GM19043 (cell line): ENCODE measurements at regions not wholly inside any gene's neighbourhood (a gene's known extent, or its start where the extent isn't known, plus 50 kb on each side); places are given as distances from the start of the nearest gene placed in this dataset.
"Not testable (repeated sequence)": the region's sequence is repeated elsewhere in the genome, so short reads cannot be mapped to it uniquely, and the experiment has no call there.

Source experiments
- ATAC-seq: cut with Tn5 transposase; IDR thresholded peaks from one replicate; pipeline ENCODE4 v1.9.1; 2021; ENCODE audit warnings: low read depth; ENCODE audit not compliant: unreplicated experiment

DNA sequence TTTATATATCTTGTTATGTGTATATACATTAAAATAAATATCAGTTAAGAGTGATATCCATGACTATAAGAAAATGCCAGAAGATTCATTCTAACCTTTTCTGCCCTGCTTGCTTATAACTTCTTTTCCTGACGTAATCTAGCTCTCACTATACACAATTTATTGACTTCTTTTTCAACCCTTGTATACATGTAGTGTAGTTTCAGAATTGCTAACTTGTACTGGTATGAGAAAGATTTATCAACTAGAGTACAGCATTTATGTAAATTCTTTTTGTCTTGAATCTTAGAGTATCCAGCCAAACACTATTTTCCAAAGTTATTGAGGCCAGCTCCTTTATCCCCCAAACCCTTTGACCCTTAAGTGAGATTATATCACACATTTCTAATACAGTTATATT, 798.0 kb upstream of the RAB6C start:
- no peak for ATAC-seq

DNA sequence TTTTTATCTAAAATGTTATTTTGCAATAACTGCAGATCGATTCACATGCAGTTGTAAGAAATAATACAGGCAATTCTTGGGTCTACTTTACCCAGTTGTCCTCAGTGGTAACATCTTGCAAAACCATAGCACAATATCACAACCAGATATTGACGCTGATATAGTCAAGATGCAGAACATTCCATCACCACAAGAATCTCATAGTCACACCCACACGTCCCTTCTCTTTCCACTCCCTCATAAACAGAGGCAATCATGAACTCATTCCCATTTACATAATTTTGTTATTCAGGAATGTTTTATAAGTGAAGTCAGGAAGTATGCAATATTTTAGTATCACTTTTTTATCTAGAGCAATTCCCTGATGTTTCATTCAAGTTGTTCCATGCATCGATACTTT, 797.5 kb upstream of the RAB6C start:
- no peak for ATAC-seq

DNA sequence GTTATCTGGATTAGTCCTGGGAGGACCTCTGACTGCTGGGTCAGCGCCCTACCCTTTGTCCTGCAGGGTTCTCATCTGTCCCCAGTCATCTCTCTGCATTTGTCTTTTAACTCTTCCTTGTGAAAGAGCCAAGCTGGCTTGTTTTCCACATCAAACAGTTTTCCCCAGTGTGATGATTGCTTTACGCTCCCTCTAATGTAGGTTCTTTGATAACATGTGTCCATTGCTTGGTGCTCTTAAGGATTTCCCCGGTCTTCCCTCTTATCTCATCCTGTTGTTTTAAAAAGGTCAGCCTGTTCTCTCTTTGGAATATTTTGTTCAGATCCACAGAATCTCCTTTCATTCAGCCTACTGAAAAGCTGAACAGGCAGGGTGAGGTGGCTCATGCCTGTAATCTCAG, 792.1 kb upstream of the RAB6C start:
- no peak for ATAC-seq

DNA sequence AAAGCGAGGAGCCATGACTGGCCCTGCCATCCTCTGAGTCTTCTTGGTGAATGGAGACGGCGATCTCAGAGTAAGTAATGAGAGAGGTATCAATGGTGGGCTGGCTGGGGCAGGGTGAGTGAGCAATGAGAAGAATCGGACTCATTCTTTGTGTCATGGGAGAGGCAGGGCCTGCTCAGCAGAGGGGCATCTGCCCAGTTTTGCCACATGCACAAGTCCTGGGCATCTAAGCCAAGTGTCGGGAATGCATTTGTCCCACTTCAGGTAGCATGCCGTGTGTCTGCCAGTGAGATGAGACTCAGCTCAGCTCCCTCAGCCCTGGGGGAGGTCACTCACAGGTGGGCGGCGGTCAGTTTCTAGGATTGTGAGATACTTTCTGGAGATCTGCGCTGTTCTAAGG, 791.0 kb upstream of the RAB6C start:
- ATAC-seq = no peak

DNA sequence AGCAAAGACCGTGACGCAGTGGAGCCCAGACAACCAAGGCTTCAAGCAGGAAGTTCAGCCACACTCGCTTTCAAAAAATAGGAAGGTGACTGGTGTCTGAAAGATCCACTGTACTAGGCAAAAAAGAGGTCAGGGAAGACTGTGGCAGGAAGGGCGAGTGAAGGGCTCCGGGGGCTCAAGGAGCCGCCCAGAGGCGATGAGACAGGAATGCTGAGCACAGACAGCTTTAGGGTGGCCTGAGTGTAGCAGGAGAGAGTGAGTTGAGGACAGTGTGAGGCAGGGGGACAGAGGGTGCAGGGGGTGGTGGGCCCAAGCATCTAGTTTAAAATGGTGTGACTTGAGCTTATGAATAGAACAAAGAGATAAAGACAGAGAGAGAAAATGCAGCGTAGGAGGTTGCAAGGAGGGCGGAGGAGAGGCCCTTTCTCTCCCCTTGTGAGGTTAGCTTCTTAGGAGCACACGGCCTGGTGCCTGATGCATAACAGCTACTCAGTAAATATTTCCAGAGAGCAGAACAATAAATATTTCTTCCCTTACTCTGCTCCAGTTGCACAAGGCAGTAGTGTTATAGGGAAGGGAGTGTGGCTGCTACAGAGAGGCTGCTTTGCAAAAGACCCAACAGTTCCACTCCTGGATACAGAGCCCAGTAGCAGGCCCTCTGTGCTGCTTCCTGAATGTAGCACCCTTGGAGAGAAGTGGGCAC, 789.7 kb upstream of the RAB6C start:
- no peak for ATAC-seq

DNA sequence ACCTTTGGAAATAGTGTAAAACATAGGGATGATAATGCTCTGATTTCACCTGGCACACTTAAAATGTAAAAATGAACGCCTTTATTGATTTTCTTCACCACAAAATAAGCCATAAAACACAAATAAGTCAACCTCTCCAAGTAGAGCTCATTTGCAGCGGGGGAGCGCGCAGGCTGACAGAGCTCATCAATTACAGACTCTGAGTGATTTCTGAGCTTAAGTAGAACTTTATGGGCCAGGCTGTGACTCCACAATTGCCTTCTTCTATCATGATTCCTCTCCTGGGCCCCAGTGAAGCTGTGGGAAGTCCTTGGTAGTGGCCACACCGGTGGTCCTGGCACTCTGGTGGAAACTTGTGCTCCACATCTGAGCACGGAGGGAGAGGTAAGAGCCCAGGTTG, 789.0 kb upstream of the RAB6C start:
- no peak for ATAC-seq

DNA sequence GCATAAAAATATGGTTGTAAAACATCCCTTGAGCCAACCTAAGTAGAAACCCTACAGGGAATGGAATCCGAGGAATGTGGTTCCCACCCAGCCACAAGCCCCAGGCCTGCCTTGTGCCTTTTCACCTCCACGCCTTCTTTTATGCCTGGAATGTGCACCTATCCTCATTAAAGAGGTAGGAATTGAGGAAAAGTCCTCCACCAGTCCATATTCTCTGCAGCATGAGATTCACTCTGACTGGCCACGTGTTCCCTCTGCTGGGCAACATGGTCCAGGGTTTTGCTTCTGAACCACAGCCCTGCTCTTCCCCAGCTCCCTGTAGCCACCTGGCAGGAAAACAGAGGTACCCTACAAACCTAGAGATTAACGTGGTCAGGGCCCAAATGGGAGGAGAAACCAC, 787.9 kb upstream of the RAB6C start:
- ATAC-seq = no peak

DNA sequence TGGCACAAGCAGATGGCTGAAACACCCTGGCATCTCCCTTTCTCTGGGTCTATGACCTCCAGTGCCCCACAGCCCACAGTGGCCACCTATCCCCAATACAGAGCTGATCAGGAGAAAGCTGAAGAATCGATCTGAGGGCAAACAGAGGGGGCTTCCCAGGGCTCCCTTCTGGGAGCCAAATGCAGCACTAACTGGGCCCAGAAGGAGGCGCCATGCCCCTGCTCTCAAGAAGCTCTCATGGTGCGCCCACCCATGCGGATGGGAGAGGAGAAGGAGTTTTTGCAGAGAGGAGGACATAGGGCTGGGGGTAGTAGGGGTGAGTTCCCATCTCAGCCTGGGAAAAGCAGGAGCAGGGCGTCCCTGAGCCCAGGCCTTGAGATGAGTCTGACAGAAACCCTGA, 787.3 kb upstream of the RAB6C start:
- no peak for ATAC-seq

DNA sequence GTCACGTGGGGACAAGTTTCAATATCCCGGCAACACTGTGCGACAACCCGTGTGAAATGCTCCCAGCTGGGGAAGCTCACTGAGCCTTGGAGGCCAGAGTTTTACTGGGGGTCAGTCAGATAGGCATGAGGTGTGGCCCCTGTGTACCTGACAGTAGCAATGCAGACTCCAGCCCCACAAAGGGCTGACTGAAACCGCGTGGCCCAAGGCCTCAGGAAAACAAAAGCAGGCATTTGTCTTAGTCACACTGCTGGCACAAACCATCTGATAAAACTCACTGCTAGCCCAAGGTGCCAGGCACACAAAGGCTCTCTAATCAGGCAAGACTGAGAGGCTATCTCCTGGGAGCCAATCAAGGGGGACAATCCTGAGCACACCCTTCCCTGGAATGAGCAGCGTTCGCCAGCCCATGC, 786.6 kb upstream of the RAB6C start:
- ATAC-seq = no peak

DNA sequence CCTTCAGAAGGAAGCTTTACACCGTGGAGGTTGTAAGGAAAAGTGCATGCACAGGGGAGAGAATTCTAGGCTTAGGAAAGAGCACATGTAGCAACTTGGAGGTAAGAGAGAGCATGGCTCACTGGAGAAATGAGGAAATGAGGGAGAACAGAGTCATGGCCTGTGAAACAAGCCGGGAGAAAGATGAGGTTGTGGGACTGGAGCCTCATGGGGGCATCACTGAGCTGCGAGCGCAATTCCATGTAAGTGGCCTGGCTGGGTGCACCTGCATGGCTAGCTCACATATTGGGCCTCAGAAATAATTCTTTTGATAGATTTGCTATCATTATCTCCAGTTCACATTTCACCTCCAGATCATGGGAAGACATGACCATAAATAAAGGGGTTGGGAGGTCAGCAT, 785.5 kb upstream of the RAB6C start:
- no peak for ATAC-seq

DNA sequence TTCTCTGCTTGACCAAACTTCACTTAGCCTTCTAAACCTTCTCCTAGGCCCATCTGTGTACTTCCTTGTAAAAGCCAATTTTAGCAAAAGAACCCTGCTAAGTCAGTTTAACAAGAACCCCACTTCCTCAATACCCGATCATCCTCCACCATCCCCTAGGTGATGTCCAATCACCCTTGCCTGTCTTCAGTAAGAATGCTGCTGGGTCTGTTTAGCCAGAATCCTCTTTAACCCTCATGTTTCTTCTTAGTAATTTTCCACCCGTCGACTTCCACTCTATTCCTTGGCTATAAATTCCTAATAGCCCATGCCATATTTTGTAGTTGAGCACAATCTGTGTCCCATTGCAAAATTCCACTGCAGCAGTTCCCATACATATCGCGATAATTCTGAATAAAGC, 780.0 kb upstream of the RAB6C start:
- no peak for ATAC-seq

DNA sequence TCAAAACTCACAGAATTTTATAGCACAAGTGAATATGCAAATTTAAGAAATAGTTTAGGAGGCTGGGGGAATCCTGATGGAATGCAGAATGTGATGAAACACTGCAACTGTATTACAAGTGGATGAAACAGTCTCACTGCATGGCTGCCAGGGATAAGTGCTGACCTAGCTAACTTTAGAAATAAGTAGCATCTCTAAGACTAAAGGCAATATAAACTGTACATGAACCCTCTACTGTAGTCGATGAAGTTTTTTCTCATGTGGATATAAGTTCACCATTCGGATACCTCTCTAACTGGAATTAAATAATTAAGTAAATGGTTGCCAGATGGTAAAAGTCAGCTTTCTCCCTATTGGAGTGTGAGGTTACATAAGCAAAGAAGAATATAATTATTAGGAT, 777.8 kb upstream of the RAB6C start:
- ATAC-seq = no peak

DNA sequence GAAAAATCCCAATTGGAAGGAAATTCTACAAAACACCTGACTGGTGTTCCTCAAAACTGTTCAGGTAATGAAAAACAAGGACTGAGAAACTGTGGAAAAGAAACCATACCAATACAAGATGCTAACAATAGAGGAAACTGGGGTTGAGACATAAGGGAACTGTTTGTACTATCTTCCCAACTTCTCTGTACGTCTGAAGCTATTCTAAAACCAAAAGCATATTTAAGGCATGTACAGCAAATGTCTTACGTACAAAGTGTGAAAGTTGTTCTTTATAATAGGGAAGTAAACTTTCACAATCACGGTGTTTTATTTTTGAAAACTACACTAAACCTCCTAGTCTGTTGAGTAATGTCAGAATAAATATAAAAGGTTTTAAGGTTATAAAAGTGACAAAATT, 776.1 kb upstream of the RAB6C start:
- ATAC-seq = no peak

DNA sequence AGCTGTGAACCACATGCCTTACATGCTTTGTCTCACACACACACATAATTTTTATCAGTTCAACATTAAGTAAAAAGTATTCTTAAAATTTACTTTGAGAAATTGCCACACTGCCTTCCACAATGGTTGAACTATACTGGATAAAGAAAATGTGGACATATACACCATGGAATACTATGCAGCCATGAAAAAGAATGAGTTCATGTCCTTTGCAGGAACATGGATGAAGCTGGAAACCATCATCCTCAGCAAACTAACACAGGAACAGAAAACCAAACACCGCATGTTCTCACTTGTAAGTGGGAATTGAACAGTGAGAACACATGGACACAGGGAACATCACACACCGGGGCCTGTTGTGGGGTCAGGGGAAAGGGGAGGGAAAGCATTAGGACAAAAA, 774.9 kb upstream of the RAB6C start:
- not testable (repeated sequence) for ATAC-seq

DNA sequence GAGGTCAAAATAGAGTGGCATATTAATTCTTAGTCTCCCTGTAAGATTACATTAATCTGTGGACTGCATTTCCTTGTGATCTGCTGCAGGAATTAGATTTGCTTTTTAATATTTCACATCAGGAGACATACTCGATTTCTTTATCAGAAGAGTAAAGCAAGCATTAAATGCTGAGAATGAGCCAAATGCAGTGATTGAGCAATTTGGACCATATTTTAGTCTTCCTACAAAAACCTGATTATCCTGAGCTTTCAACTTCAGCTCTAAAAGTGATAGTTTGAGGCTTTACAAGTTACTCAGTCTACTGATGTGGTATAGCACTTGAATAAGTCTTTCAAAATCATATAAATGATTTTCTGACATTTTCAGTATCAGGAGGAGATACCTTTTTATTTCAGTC, 774.3 kb upstream of the RAB6C start:
- no peak for ATAC-seq

DNA sequence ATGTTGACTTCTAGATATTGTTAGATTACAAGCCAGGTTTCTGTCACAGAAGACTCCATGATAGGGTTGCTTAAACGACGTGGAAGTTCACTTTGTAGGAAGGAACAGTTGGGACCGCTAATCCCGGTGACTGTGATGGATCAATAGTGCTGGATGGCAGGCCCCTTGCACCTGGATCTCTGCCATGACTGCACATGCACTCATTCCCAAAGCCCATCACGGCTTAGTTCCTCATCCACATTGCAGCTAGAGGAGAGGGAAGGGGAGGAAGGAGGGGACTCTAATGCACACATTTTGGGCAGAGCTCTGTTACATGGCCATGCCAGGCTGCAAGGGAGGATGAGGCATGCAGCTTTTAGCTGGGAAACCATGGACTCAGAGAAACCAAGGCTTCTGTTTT, 773.7 kb upstream of the RAB6C start:
- ATAC-seq = no peak

DNA sequence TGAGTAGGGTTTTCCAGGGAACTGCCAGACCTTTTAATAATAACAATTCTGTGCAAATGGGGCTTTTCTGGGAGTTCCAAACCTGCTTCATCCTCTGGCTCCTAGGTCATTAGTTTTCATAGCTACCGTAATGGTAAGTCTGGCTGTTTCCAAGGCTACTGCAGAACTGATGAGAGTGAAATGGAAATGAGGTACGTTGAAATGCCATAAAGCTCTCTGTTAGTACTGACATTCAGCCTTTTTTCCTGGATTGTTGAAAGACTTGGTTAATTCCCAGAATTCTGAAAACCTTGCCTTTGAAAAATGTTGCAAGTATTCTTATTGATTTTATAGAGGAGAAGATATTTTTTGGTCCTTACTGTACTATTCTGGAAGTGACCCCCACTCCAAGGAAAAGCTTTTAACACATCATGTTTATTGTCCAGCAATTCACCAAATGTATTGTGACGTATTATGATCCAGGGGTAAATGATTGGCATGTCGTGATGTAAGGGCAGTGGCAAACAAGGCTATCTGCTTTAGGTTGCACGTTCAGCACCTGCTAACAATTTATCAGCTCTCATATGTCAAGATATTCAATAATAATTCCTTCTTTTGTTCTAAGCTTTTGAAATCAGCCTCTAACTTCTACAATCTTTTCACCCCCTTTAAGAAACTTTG, 767.0 kb upstream of the RAB6C start:
- ATAC-seq = no peak

DNA sequence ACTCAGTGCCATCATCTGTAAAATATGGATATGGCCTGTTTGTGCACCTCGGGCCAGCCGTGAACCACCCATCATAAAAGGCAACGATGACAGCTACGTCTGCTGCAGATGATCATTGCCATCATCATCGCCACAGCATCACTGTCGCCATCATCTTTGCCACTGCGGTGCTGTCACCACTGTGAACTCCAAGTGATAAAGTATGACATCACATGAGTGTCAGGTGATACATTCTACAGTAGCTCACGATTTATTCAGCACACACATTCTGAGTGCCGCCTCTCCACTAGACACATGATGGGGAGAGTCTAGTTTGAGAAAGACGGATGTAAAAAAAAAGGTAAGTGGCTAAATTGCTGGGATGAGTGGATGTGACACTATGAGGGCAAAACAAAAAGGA, 755.4 kb upstream of the RAB6C start:
- no peak for ATAC-seq

DNA sequence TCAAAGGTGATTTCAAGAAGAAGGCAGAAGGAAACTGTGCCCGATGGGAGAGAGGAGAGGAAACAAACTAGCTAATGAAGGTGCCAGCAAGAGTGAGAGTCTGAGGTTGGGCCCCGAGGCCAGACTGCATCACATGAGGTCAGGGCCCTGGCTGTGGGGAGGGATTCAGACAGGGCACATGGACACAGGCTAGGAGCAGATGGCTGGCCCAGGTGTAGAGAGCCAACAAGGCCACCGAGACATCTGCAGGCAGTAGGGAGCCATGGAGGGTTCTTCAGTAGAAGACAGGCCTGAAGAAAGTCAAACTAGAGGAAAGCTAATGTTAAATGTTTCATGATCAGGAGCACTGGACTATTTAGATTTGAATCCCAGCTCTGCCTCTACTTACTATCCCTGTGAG, 755.0 kb upstream of the RAB6C start:
- no peak for ATAC-seq

DNA sequence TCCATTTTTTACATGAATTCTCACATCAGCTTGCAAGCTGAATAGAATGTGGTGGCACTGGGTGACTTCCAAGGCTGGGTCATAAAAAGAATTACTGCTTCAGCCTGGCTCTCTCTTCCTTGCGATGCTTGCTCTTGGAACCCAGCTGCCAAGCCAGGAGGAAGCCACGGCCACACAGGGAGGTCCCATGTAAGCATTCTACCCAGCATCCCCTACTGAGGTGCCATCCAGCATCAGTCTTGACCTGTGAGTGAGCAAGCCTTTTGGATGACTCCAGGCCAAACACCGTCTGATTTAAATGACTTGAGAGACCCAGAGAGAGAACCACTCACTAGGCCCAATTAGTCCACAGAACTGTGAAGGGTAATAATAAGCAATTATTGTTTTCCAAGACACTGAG, 750.3 kb upstream of the RAB6C start:
- ATAC-seq = no peak

DNA sequence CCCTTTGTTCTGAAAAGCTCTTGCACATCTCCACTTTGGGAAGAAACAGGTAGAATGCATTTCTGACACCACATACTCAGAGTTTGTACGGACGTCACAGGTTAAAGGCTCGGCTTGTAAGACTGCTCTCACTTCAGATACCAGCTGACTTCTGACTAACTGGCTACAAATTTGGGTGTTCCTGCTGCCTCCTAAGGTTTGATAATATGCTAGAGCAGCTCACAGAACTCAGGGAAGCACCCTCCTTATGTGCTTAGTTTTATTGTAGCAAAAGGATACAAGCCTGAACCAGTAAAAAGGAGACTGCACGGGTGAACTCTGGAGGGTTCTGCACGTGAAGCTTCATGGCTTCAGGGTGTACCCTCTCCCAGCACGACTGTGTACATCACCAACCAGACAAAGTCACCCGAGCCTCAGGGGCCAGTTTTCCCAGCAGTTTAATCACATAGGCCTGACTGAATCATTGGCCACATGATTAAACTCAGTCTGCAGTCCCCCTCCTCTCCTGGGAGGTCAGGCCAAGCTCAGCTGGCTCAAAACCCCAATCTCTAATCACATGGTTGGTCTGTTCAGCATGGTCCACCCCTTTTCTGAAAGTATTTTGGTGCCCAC, 749.5 kb upstream of the RAB6C start:
- no peak for ATAC-seq

DNA sequence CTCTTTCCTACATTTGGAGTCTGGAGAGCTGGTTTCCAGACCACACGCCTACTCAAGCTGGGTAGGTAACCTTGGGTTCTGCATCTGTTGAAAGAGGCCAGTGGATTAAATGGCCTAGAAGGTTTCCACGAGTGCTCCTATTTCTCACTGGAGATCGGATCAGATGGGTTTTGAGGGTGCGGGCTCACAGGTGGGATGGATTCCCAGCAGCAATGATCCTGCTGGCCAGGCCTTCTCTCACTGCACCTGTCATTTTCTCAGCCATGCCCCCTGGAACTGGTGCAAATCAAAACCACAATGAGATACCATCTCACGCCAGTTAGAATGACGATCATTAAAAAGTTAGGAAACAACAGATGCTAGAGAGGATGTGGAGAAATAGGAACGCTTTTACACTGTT, 747.5 kb upstream of the RAB6C start:
- no peak for ATAC-seq
